GM21619 (cell line): ENCODE measurements at regions not wholly inside any gene's neighbourhood (a gene's known extent, or its start where the extent isn't known, plus 50 kb on each side); places are given as distances from the start of the nearest gene placed in this dataset.

Experiments
- ATAC-seq: cut with Tn5 transposase; IDR thresholded peaks from one replicate; pipeline ENCODE4 v1.9.1; 2021; ENCODE audit not compliant: unreplicated experiment

GRCh38 chr1:114342376-114342775 lies 168.6 kb downstream of the TRIM33 start:
- no peak for ATAC-seq

GRCh38 chr1:114341856-114342255 lies 169.1 kb downstream of the TRIM33 start:
- ATAC-seq: no peak

GRCh38 chr1:114341299-114341698 lies 169.7 kb downstream of the TRIM33 start:
- no peak for ATAC-seq

- no peak for ATAC-seq
These were observed 170.1 kb downstream of the TRIM33 start for GRCh38 chr1:114340892-114341291.

DNA sequence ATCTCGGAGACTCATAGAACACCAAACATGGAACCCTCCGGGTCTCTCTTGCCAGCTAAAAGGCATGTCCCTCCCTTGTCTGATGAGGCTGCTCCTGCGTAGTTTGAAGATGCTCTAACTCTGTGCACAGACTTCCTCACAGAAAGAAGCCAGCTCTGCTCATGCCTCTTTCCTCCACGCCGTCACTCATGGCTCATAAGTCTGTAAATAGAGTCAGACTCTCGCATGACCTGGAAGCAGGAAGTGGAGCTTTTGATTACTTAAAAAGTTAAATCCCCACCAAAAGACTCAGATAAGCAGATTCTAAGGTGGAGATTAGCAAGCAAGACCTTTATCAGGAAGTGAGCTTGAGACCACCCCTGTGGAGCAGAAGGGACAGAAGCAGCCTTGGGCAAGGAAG lies 171.6 kb downstream of the TRIM33 start:
- ATAC-seq: no peak

GRCh38 chr1:114338191-114338890 lies 172.7 kb downstream of the TRIM33 start:
- no peak for ATAC-seq

DNA sequence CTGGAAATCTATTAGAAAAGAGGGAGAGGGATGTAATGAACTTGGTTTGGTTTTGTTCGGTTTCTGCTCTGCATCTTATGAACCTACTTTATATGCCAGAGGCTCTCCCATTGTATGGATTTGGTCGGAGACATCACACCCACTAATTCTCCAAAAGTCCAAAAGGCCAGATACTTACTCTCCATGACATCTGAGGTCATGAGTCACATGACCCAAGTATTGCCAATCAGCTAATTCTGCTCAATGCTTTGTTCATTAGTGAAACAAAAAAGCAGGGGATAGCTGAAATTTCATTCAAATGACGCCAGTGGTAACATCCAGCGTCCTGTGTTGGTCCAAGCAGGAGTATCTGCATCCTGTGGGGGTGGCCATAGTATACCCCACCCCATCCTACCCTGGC lies 173.6 kb downstream of the TRIM33 start:
- no peak for ATAC-seq

GRCh38 chr1:114336360-114336759 lies 174.6 kb downstream of the TRIM33 start:
- ATAC-seq: no peak

DNA sequence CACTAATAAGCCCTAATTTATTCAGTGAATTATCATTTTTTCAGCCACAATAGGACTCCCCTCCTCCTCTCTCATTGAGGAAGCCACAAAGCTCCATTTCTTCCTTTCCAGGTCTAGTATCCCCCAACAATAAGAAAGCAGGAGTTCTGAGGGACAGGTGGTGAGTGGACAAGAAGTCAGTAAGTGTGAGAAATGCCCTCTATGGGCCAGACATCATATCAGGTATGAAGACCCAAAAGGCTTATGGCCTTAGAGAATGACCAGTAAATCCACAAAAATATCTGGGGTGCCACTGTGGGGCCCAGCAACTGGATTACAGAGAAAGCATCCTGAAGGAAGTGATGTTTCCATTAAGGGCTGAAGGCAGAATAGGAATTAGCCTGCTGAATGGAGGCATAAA lies 175.7 kb downstream of the TRIM33 start:
- ATAC-seq: no peak

GRCh38 chr1:114334297-114334696 lies 176.7 kb downstream of the TRIM33 start:
- ATAC-seq: no peak

GRCh38 chr1:114333690-114334089 lies 177.3 kb downstream of the TRIM33 start:
- no peak for ATAC-seq

DNA sequence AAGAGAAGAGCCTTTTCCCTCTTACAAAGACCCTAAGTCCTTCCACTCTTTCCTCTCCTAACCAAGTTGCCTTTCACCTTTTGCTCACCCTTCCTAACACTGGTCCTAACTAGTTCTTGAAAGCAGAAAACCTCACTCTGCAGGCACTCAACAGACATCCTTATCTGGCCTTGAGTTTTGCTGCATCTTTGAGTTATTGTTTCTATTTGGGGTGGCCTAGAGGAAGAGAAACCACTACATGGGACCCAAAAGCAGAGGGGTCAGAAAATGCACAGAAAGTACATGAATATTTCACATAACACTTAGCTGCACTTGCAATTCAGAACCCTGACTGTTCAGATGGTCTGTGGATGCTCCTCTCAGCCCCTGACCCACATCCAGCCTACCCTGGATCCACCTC lies 178.3 kb upstream of the SYT6 start:
- no peak for ATAC-seq

DNA sequence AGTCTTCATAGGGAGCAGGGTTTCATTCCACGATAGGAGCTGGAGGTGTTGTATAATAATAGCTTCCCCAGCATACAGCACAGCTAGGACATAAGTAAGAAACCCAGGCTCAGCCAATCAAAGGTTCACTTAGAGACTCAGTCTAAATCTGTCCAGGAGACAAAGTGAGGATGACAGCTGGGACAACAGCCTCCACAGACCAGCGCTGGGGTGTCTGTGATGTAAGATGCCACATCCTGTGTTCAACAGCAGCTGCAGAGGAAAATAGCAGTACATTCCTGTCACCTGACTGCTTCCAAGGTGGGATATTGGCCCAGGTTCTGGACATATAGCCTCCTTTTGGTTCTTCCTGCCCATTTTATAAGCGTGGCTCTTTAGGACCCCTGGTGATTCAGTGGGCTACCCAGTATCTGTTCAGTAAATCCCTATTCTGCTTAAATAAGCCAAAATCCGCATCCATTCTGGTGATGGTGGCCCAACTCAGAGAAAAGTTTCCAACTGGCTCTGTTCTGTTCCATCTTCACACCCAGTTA lies 176.8 kb upstream of the SYT6 start:
- ATAC-seq: no peak

DNA sequence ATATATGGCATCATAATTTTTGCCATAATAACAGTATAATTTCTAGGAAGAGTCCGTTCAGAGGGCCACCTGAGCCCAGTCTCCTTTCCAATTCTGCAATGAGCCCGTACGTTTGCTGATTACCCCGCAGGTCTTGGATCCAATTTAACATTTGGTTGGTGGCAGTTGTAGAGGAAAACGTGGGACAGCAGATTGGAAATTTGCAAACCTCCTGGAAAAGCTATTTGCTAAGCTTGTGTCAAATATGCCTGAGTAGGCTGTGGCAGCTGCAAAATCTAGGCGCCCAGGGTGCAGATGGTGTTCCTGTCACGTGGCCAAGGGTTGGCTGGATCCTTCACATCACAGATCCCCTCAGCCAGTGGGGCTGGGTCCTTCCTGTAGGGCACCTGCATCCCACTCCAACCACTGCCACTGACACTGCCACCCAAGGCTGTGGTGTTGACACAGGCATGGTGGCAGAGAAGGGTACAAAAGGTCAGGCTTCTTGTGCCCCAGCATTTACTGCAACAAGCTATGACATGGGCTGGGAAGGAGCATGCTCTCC lies 174.8 kb upstream of the SYT6 start:
- no peak for ATAC-seq

DNA sequence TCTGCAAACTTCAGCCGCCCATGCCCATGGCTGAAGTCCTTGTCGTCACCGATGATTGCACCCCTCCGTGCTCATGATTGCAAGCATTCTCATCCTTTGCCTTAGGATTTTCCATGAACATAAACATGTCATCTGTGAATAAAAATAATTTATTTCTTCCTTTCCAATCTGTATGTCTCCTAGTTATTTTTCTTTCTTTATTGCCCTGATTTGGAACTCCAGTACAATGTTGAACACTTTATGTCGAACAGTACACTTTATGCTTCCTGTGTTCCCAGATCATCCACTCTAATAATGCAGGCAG lies 170.9 kb upstream of the SYT6 start:
- ATAC-seq: no peak

GRCh38 chr1:114323959-114324661 lies 170.4 kb upstream of the SYT6 start:
- no peak for ATAC-seq

- ATAC-seq: no peak
These were observed 169.1 kb upstream of the SYT6 start for GRCh38 chr1:114322734-114323133.

- no peak for ATAC-seq
These were observed 168.5 kb upstream of the SYT6 start for GRCh38 chr1:114322207-114322606.

- no peak for ATAC-seq
These were observed 166.9 kb upstream of the SYT6 start for GRCh38 chr1:114320586-114320985.

DNA sequence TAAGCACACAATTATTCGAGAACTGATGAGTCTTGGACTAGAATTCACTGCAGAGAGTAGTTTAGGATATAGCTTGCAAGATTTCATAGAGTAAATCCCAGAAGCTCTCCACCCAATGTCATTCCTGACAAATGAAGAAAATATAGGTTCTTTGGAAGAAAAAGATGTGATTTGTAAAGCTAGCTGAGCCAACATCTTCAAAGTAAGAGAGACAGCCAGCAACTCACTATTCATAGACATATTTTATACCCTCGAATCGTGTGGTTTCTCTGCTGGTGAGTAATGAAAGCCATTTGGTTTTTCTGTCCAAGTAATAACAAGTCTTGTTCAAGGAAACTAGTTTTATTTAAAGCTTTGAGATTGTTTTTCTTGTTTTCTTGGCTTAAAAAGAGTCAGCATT lies 165.7 kb upstream of the SYT6 start:
- no peak for ATAC-seq

- ATAC-seq: no peak
These were observed 165.3 kb upstream of the SYT6 start for GRCh38 chr1:114318961-114319360.

DNA sequence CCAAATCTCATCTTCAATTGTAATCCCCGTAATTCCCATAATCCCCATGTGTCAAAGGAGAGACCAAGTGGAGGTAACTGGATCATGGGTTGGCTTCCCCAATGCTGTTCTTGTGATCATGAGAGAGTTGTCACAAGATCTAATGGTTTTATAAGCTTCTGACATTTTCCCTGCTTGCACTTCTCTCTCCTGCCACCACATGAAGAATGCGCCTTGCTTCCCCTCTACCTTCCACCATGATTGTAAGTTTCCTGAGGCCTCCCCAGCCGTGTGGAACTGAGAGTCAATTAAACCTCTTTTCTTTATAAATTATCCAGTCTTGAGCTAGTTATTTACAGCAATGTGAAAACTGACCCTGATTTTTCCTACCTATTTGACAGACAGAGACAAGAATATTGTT lies 162.5 kb upstream of the SYT6 start:
- no peak for ATAC-seq
